B cell (primary cell): ENCODE measurements at regions not wholly inside any gene's neighbourhood (a gene's known extent, or its start where the extent isn't known, plus 50 kb on each side); places are given as distances from the start of the nearest gene placed in this dataset.

ENCODE experiments used
- CTCF ChIP-seq: fragments of 200-600 bp; IDR thresholded peaks from one replicate; pipeline ENCODE4 v1.8.0; 2022; ENCODE audit warnings: antibody characterized with exemption, mild to moderate bottlenecking
- EZH2 ChIP-seq: IDR thresholded peaks from 2 replicates; pipeline ENCODE4 v1.6.1; 2012; ENCODE audit warnings: borderline replicate concordance, low read depth, mild to moderate bottlenecking, moderate library complexity, low read length; ENCODE audit not compliant: insufficient read depth, poor library complexity, severe bottlenecking

DNA sequence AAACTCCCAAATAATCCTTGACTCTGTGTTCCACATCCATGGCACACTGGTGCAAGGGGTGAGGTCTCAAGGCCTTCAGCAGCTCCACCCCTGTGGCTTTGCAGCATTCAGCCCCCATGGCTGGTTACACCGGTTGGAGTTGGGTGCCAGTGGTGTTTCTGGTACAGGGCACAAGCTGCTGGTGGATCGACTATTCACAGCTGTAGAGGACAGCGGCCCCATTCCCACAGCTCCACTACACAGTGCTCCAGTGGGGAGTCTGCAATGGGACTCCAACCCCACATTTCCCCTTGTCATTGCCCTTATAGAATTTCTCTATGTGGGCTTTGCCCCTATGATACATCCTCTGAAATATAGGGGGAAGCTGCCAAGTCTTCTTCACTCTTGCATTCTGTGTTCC lies 64.3 kb upstream of the SGO1 start:
- TF ChIP-seq CTCF (no peak), EZH2 (no peak)
